Activated T-cell treated with anti-CD3 and anti-CD28 coated beads, Interleukin-2, amount 50 U/mL, for 48 hours (primary cell): ENCODE measurements at regions not wholly inside any gene's neighbourhood (a gene's known extent, or its start where the extent isn't known, plus 50 kb on each side); places are given as distances from the start of the nearest gene placed in this dataset.
"Not testable (repeated sequence)": the region's sequence is repeated elsewhere in the genome, so short reads cannot be mapped to it uniquely, and the experiment has no call there.

Experiments
- DNase-seq, 2 experiments: peaks; one replicate each; pipeline ENCODE4 v3.0.0-alpha.2; 2020

DNA sequence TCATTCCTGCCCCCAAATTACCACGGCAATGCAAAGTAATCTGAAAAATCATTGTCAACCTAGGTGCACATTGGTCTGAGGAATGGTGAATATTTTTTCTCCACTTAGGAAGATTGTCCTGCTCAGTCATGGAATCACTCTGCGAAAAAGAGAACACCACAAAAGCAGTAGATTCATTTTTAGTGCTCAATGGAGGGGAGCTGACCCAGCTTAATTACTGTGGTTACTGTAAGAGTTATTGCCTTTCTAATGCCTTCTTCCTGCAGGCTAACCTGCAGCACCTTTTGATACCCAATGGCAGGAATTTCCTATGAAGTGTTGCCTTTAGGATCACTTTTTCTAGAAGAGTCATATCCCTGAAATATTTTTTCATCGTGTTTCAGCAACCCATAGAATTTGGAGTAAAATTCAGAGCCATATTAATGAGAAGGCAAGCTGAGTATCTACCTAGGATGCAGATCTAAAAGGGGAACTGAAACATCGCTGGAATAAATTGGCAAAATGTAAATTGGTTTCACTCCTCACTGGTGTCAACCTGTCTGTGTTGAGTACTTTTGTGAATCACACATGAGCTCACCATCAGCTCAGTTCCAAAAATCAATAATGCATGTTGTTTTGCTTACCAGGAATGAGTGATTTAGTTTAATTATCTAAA, 464.5 kb downstream of the CSNK1G3 start:
- no peak for DNase-seq

DNA sequence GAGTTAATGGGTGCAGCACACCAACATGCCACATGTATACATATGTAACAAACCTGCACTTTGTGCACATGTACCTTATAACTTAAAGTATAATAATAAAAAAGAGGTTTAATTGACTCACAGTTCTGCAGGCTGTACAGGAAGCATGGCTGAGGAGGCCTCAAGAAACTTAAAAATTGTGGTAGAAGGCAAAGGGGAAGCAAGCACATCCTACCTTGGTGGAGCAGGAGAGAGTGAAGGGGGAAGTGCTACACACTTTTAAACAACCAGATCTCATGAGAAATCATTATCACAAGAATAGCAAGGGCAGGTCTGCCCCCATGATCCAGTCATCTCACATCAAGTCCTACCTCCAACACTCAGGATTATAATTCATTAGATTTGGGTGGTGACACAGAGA, 463.5 kb downstream of the CSNK1G3 start:
- not testable (repeated sequence) for DNase-seq

DNA sequence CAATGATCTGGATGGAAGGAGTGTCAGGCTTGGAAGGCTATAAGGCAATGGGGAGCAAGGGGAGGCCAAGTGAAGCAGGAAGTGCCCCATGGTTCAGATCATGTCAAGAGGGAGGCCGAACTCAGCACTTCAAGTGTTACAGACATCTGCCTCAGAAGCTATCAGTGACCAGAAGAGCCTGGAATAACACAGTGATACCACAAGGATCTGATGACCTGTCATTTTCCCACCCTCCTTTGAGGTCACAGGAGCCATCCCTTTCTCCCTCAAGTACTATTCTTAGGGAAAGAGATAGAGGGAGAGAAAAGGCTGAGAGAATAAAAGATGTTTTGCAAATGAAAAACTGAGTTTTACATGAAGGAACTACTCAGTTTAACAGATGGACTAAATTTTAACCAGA, 454.8 kb downstream of the CSNK1G3 start:
- no peak for DNase-seq

DNA sequence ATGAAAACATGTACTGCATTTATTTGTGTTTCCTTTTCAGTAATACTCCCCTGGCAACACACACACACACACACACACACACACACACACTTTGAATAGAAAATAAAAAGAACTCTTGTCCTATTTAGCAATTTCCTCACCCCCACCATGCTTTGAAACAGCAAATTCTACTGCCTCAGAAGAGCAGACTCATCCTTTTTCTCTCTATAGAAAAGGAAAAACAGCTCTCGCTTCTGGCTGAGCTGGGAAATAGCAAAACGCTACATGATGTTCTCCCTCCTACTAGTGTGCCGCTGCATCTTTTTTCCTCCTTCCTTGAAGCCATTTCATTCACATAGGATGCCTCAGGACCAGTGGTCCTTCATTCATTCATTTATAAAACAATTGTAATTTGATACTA, 453.6 kb downstream of the CSNK1G3 start:
- DNase-seq, result no peak

DNA sequence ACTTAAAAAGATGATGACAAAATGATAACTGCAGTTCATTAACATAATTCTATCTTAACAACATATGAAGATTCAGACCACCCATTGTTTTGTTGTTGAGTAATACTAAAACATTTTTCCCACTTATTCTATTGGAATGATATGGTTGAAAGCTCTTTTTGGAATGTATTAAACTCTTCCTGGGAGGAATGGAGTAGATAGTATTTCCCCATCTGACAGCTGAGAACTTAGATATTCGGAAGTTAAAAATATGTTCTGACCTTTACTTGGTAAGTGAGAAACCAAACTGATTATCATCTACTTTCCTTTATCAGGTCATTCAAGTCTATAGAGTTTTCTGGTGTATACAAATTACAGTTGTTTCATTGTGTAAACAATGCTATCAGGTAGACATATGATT, 452.9 kb downstream of the CSNK1G3 start:
- no peak for DNase-seq

DNA sequence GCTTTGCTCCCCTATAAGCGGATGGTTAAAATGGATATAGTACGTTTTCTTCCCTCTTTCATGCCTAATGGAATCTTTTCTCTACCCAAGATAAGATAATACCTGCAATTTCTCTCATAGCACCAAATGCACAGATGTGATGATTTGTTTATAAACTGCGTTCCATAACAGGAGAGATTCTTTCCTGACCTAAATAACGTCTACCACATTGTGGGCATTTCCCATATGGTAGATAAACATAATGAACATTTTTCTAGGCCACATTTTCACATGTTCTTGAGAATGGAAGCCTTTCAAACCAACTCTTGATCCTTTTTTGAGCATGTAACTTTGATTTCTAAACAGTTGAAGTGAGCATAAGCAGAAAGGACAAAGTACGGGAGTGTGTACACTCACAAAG, 448.5 kb downstream of the CSNK1G3 start:
- no peak for DNase-seq

DNA sequence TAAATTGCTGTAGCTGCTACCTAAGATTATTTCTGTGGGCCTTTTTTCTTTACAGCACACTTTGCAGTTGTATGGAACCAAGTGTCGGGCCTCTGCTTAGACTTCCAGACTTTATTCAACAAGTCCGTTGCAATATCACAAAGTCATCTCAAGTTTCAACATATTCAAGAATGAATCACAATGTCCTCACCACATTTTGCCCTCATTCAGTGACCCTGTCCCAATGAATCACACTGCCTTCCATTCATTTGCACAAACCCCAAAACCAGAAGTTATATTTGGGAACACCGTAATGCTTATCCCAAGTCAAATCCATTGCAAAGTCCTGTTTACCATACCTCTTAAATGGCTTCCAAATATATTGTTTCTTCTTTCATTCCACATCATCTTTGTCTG, 439.6 kb downstream of the CSNK1G3 start:
- DNase-seq, result no peak

DNA sequence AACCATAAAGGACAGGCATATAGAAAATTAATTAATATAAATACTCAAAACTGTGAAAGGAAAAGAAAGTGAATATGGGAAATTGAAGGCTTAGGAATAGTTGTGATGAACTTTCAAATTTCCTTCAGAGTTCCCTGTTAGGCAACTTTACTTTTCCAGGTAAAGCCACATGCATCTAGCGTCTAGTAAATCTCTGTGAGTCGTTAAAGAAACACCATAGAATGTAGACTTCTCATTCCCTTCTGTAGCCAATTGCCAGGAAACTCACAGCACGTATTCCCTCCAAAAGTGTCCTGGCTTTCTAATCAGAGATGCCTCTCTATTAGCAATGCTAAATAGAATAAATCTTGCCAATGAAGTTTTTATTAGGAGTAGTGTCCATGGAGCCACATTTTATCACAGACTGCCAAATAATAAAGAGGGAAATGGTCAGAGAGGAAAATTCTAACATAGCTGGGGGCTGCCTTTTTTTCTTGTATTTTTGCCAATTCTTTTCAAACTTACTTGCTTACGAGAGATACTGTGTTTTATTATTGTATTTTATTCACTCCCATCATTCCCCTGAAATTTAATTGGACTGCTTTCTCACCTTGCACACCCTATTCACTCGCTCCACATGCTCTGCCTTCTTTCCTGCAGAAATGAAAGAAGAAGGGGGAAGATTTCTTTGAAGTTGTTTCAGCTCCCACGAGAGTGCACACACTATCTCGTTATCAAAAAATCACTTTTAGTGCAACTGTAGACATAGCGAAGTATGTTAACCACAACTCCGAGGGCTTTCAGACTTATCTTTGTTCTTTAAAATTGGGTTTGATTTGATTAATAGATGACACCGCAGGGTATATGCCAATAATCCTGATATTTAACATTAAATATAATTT, 439.0 kb downstream of the CSNK1G3 start:
- DNase-seq, result no peak

DNA sequence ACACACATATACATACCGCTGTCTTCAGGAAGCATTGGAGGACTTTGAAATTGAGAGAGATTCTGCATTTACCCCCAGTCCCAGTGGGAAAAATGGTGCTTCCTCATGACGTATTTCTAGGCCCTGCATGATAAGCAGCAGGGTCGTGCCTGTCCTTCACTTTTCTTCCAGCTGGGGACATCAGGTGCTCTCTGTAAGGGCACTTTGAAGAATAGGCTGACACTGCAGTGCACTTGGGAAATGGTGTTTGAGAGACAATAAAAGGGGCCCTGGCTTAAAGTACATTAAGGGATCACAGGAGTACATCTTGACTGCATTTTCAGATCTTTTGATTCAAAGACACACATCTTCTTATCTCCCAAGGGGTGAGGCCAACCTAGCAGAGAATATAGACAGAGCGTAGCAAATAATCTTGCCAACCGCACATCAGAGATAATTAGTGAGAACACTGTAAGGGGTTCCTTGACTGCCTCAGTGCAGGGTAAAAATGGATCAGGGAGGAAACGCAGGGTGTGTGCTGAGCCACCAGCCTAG, 437.9 kb downstream of the CSNK1G3 start:
- no peak for DNase-seq

DNA sequence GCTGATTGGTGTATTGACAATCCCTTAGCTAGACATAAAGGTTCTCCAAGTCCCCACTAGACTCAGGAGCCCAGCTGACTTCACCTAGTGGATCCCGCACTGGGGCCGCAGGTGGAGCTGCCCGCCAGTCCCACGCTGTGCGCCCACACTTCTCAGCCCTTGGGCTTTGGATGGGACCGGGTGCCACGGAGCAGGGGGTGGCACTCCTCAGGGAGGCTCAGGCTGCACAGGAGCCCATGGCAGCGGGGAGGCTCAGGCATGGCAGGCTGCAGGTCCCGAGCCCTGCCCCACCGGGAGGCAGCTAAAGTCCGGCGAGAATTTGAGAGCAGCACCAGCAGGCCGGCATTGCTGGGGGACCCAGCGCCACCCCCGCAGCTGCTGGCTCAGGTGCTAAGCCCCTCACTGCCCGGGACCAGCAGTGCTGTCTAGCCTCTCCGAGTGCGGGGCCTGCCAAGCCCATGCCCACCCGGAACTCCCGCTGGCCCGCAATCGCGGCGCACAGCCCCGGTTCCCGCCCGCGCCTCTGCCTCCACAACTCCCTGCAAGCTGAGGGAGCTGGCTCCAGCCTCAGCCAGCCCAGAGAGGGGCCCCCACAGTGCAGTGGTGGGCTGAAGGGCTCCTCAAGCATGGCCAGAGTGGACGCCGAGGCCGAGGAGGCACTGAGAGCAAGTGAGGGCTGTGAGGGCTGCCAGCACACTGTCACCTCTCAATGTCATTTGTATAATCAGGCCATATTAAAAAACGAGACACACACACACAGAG, 437.2 kb downstream of the CSNK1G3 start:
- DNase-seq, result no peak

DNA sequence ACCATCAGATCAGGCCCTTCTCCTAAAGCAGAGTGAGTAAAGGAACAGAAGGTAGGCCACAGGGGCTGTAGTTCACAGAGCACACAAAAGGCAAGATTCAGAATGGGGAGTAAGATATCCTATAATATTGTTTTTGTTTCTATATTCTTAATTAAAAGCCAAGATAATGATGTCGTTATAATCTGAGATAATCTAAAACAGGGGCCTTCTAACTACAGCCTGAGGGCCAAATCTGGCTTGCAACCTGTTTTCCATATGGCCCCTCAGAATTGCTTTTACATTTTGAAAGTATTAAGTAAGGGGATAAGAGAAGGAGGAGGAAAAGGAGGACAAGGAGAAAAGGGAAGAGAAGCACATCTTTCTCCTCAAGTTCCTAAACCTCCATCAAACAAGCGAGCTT, 435.8 kb downstream of the CSNK1G3 start:
- no peak for DNase-seq

DNA sequence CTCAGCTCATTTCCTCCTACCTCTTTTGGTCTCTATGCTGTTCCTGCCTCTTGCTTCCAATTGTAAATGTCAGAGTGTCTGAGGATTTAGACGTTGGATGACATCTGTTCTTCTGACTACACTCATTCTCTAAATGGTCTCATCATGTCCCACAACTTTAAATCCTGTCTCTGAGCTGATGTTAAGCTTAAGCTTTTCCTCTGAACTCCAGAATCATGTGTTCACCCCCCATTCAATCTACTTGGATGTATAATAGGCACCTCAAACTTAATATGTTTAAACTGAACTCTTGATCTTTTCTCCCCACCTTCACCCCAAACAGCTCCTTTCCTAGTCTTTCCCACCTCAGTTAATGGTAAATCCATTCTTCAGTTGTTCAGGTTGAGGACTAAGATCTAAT, 433.6 kb downstream of the CSNK1G3 start:
- DNase-seq, result no peak

DNA sequence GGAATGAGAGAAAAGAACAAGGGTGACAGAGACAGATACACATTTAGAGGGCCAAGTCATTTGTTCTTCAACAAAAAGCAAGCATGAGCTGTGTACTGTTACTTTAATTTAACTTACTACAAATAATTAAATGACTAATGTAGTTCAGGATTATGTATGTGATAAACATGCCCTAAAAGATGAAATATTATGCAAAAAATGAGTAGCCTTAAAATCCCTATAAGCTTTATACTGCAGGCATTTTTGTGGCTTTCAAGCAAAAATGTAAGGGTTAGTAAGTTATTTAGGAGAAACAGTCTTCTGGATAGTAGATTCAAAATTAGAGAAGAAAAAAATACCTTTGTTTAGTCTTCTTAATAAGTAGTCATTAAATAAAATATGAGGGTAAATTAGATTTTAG, 431.2 kb downstream of the CSNK1G3 start:
- DNase-seq, result no peak

DNA sequence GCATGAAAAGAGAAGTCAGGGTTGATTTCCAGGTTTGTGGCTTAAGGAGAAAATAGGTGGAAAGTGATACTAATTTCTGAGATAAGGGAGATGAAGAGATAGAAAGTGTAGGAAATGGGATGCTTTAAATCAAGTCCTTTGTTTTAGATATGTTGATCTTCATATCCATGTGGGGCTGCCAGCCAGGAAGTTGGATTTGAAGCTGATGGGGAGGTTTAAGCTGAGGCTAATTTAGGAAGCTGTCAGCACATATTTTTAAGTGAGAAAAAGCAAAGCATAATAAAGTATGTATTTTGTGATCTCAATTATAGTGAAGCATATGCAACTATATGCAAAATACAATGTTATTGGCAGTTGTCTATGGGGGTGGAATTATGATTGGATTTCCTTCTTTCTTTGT, 428.4 kb downstream of the CSNK1G3 start:
- DNase-seq, result no peak

DNA sequence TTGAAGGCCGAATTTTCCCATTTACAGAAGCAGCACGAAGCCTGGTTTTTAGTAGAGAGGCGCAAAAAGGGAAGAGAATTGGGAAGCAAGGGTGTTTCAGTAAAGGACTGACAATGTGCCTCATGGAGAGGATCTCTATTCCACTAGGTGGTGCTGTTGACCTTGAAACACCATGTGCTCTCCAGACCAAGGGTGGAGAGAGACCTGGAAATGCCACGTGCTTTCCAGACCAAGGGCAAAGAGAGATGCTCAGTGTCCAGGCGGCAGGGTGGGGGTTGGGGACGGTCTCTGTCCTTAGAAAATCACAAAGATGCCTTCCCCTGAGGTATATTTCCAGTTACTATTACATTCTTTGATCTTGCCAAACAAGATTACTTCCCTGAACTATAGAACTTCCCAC, 425.3 kb downstream of the CSNK1G3 start:
- no peak for DNase-seq

DNA sequence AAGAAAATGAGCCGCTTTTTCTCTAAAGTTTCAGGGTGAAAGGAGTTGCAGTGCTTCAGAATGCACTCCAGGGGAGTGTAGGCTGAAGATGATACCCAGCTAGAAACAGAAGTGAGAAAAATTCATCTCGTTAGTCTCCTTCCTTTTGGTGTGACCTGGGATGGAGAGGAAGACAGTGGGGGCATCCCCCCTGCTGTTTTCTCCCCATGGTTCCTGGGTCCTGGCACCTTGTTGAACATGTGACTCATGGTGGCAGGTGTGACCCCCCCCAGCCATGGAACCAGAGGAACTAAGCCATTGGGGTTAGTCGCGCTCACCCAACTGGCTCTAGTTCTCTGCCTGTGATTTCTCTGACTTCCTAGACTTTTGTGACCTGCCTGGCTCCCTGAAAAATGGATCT, 424.6 kb downstream of the CSNK1G3 start:
- no peak for DNase-seq

DNA sequence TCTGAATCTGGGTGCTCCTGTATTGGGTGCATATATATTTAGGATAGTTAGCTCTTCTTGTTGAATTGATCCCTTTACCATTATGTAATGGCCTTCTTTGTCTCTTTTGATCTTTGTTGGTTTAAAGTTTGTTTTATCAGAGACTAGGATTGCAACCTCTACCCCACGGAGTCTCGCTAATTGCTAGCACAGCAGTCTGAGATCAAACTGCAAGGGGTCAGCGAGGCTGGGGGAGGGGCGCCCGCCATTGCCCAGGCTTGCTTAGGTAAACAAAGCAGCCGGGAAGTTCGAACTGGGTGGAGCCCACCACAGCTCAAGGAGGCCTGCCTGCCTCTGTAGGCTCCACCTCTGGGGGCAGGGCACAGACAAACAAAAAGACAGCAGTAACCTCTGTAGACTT, 421.8 kb downstream of the CSNK1G3 start:
- not testable (repeated sequence) for DNase-seq

DNA sequence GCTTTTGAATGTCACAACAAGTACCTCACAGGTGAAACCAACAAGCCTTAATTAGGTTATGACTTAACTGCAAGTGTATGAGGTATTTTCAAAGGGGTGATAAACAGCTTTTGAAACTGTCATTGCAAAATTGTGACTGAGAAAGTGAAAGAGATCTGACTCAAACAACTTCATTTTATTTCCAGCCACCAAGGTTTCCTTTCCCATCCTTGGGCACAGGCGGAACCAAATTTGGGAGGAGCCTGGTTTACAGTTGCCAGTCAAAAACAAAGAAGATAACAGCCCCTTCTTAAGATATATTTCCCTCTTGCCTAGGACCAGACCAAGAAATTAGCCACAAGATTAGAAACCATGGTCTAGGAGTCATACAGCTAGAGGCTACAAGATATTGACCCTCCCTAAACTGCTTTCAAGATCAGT, 417.1 kb downstream of the CSNK1G3 start:
- DNase-seq, result no peak

DNA sequence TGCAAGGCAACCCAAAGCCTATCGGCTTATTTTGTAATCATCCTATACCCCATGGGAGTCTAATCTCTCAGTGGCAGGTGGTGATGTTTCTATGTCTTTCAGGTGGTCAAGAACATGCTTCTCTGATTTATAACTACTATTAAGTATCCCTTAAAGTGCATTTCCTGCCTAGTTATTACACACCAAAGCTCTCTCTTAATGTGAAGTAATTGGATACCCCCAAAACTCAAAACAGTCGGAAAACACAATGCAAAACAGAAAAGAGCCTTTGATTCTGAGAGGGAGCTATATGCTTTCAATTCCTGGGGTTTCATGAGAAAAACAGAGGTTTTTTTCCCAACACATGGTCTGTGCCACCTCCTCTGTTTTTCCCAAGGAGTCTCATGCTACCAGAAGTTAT, 416.4 kb downstream of the CSNK1G3 start:
- no peak for DNase-seq

DNA sequence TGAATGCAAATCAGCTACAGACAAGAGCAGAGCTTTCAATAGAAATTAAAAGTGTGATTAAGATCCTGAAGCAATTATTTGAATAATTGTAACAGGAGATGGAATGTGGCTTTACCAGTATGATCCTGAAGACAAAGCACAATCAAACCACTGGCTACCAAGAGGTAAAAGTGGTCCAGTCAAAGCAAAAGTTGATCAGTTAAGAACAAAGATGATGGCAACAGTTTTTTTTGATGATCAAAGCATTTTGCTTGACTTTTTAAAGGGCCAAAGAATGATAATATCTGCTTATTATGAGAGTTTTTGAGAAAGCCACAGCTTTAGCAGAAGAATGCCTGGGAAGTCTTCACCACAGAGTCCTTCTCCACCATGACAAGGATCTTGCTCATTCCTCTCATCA, 409.2 kb downstream of the CSNK1G3 start:
- DNase-seq, result no peak

DNA sequence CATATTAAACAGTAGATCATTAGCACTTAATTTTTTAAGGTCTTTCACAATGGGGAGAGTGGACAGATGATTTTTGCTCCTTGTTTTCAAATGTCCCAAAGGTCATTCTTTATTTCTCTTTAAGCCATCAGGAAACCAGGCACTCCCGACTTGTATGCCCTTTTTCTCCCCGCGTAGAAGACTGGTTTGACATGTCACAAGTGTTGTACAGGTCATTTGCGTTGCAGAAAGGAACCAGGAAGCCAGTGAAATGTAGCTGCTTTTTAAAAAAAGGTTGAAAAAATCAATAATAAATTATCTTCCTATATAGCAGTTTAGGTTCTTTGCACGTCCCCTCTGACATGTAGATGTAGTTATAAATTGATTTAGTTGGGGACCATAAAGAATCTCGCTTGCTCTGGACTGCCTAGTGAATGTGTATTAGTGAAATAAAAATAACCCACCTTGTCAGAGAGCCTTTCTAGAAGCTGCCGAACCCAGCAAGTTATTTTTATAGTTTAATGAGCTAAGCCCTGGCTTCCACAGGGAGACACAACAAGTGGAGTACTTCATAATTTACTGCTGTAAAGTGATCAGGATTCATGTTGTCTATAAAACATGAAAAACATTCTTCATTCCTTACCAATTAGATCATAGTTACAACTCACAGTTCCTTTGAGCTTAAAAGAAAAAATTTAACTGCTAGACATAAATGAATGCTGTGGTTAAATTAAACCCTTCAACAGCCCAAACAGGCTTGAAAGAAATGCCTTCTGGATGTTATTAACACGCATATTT, 404.6 kb downstream of the CSNK1G3 start:
- no peak for DNase-seq

DNA sequence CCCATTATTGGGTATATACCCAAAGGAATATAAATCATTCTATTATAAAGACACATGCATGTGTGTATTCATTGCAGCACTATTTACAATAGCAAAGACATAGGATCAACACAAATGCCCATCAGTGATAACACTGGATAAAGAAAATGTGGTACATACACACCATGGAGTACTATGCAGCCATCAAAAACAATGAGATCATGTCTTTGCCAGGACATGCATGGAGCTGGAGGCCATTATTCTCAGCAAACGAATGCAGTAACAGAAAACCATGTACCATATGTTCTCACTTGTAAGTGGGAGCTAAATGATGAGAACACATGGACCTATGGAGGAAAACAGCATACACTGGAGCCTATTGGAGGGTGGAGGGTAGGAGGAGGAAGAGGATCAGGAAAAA, 402.4 kb downstream of the CSNK1G3 start:
- DNase-seq, result no peak

DNA sequence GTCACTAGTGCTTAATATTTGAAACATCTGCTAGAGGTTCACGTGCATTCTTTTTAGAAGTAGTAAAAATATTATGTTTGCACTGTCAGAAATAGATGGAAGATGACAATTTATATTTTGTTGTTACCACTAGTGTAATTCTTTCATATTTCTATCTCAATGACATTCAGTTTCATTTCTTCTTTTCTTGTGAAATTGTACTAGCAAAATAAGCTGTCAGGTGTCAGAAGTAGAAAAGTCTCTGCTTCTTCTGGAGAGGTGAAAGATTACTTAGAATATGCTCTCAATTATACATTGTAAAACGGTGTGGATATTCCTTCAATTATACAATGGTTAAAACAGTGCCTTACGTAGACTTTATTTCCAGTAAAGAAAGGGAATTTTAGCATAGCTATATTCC, 395.4 kb downstream of the CSNK1G3 start:
- DNase-seq, result no peak
